GM12801 (cell line): ENCODE measurements at regions not wholly inside any gene's neighbourhood (a gene's known extent, or its start where the extent isn't known, plus 50 kb on each side); places are given as distances from the start of the nearest gene placed in this dataset.

Experiments
- TF ChIP-seq, protein P1 (sequence below): IDR thresholded peaks from one replicate; pipeline ENCODE4 v1.5.1; 2011; ENCODE audit warnings: control low read depth; ENCODE audit not compliant: insufficient read length; ENCODE audit errors: extremely low read depth

DNA sequence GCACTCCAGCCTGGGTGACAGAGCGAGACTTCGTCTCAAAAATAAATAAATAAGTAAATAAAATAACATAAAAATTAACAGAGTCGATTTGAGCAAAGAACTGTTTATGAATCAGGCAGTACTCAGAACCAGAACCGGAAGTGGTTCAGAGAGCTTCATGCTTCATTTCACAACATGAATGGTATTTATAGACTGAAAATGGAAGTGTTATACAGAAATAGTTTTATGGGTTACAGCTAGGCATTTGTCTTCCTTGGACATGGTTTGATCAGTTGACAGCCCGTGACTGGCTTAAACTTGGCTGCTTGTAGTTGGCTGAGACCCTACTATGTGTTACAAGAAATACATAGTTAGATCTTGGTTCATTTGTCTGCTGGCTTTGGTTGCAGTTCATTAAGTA, 216.0 kb upstream of the MCTP2 start:
- TF ChIP-seq, protein P1, sequence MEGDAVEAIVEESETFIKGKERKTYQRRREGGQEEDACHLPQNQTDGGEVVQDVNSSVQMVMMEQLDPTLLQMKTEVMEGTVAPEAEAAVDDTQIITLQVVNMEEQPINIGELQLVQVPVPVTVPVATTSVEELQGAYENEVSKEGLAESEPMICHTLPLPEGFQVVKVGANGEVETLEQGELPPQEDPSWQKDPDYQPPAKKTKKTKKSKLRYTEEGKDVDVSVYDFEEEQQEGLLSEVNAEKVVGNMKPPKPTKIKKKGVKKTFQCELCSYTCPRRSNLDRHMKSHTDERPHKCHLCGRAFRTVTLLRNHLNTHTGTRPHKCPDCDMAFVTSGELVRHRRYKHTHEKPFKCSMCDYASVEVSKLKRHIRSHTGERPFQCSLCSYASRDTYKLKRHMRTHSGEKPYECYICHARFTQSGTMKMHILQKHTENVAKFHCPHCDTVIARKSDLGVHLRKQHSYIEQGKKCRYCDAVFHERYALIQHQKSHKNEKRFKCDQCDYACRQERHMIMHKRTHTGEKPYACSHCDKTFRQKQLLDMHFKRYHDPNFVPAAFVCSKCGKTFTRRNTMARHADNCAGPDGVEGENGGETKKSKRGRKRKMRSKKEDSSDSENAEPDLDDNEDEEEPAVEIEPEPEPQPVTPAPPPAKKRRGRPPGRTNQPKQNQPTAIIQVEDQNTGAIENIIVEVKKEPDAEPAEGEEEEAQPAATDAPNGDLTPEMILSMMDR: no peak

DNA sequence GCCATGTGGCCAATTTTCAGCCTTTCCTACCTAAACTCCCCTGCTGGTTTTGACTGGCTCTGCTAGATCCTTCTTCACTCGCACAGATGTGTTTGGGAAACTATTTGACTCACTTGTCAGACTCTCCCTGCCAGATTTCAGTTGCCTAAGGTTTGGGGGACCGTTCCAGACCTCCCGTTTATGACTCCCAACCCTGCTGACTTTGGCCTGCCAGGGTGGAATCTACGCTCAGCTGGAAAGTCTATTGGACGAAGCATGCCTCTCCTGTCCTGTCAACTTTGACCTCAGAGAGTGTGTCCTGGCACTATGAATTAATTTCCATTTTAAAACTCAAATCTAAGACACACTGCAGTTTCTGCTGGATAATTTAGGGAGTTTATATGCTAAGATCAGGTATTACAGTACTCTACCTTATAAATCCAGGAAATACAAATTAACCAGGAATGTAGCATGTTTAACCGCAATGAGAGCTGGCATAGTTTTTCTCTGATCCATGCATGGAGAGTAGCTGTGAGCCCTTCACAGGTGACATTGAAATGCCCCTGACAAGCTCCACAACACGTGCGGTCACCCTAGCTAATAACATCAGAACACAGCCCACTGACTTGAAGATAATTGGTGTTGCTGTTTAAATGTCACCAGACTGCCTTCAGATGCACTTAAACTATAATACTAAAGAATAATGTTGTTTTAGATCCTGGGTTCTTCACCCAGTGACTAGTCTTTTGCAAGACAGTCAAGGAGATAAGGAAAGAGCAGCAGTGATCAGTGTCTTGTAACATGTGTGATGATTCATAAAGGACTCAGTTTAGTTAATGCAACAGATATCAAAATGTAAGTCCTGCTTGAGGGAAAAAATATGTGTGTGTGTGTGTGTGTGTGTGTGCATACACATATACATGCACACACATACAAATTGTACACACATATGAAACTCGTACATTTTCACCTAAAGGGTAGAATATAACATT, 223.0 kb upstream of the MCTP2 start:
- TF ChIP-seq, protein P1: no peak

DNA sequence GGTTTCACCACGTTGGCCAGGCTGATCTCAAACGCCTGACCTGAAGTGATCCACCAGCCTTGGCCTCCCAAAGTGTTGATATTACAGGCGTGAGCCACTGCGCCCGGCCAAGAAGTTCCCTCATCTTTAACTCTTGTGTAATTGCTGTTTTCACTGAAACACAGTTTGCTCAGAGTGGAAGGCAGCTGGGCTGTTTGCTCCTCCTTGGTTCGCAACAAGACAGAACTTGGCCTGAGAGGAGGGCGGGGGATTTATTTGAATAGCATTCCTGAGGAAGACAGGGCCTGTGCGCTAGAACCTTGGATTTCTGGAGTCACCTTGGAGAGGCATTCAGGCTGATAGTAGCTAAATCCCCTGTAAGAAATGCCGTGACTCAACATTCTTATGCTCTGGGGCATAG, 226.7 kb upstream of the MCTP2 start:
- TF ChIP-seq, protein P1: no peak

DNA sequence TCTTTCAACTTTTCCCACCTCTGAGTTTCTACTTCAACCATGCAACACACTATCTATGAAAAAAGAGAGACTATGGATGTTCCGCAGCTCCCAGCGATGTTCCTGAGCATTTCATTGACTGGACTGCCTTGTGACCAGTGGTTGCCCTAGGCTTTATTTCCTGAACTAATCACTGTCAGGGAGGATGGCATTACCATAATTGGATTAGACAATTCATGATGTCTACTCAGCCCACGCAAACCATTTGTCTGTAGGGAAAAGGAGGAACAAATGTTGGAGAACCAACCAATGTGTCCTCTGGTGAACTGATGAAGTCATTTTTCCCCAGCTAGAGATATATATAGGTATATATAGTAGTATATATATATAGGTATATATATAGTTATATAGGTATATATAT, 229.3 kb upstream of the MCTP2 start:
- TF ChIP-seq, protein P1: no peak

DNA sequence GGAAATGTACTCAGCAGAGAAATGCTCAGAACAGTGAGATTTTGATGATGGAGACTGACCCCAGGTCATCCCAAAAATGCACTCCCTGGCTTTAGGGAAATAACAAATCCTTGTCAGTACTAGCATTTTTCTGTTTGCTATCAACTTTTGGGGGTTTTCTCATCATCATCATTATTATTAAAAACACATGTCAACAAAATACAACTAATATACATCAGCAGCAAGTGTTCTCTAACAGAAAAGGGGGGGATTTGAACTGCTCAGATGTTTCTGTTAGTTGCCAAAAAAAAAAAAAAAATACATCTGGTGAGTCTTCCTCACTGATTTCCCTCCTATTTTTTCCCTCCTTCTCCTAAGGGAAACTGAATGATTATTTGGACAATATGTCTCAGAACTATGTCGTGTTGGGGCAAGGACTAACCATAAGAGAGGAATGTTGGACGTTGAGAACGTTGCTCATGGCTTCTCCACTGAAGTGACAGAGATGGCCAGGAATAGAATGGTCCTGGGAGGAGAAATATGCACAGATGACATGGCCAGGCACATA, 230.0 kb upstream of the MCTP2 start:
- TF ChIP-seq, protein P1: no peak

DNA sequence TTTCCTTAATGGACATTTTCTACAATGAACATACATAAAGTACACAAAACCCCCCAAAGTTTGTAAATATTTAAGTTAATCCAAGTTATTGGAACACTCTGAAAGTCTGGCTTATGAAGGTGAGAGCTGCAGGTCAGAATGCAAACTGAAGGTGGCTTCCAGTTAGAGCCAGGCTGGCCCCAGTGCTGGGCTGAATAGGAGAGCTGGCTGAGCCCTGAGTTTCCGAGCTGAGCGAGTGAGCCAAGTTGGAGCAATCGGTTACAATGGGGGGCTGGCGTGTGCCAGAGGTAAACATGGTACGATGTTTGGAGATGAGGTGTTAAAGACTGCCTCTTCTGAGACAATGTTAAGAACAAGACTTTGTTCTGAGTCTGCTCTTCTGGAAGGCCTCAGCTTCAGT, 230.8 kb upstream of the MCTP2 start:
- TF ChIP-seq, protein P1: no peak

DNA sequence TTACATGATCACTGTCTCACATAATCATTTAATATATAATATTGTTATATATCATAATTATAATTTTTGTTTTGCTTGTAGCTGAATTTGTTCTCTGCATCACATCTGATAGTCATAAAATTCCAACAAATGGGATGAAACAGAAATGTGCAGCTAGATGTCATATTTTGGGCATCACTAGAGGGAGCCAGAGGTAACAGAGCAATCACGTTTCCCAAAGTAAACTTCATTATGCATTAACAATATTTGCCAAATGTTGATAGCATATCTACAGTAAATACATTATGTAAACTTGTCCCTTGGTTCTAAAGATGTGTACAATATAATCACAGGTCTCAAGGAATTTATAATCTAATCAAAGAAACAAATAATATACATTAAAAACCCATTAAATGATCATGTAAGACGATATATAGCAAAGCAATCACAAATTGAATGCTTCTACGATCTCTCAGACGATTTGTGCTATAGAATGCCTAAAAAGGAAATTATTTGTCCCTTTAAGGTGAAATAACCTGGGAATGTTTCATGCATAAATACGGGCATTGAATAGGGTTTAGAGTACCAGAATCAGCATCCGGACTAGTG, 234.2 kb upstream of the MCTP2 start:
- TF ChIP-seq, protein P1: no peak
